Kidney capillary endothelial cell (primary cell): ENCODE measurements at regions not wholly inside any gene's neighbourhood (a gene's known extent, or its start where the extent isn't known, plus 50 kb on each side); places are given as distances from the start of the nearest gene placed in this dataset.
"Not testable (repeated sequence)": the region's sequence is repeated elsewhere in the genome, so short reads cannot be mapped to it uniquely, and the experiment has no call there.

Experiments
- DNase-seq: peaks from one replicate; pipeline ENCODE4 v3.0.0-alpha.2; 2018; ENCODE audit warnings: low spot score

DNA sequence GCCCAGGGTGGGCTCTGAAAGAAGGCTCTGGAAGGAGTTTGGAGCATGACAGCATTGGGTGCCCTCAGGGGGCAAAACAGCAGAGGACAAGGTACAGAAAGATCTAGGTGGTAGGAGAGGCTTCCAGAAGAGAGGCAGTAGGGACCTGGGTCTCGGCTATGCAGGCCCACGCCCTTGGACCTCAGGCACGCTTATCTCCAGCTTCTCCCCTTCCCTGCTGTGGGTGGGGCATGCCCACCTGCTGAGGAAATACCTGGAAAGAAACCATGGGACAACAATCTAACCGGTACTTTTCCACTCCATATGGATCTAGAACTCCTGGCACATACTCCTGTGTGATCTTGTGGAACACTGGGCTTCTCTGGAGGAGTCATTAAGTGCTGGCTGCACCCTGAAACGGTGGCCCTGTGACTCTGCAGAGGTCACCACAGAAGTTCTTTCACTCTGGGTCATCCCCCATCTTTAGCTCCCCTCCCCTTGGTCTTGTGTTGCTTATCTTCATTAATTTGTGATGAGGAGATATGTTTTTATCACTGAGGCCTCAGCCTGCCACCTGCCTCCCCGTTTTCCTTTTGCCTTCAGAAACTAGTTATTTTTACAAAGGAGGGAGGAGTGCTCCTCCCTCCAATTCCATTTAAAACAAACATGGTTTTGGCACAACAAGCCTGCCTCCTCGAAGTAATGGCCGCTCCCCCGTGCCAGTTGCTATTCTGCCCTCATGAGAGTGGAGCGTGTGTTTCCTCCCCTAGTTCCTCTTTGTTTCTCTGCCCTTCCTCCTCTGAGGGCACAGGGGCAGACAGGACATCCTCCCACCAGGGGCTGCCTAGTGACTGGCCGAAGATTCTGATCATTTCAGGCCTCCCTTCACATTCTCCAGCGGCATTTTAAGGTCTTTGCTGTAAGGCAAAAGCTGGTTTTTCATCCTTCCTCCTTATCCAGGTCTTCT is 78.0 kb upstream of the ATP5PO start:
- DNase-seq, result no peak

DNA sequence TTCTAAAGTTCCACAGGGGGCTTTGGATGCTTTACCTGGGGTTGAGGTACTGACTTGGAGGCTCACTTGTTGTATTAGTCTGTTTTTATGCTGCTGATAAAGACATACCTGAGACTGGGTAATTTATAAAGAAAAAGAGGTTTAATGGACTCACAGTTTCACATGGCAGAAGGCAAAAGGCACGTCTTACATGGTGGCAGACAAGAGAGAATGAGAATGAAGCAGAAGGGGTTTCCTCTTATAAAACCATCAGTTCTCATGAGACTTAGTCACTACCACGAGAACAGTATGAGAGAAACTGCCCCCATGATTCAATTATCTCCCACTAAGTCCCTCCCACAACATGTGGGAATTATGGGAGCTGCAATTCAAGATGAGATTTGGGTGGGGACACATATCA is 76.8 kb upstream of the ATP5PO start:
- DNase-seq, result not testable (repeated sequence)

DNA sequence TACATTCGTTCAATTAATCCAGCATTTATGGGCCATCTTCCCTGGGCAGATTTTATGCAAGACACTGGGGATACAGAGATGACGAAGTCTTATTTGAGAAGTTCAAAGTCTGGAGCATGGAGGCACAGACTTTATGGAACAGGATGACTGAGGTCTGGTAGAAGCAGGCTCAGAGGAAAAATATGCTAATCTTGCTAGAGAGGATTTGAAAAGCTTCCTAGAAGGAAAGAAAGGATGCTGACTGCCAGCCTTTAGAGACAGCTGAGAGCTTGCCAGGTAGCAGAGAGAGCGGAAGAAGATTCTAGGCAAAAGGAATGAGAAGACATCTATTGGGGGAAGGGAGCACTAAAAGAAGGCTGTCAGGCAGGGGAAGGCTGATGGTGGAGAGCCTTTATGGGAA is 75.5 kb upstream of the ATP5PO start:
- DNase-seq, result no peak

DNA sequence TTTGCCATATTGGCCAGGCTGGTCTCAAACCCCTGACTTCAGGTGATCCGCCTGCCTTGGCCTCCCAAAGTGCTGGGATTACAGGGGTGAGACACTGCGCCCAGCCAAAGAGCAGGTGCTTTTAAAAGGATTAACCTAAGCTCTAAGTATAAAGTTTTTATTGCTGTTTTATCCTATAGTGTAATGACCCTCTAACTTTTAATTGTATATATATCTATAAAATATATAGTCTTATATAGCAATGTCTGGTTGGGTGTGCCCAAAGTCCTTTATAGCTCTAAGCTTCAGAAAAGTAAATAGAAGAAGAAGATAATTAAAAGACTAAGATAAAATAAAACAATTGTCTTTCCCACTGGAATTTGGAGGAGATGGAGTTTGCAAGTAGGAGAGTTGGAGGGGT is 73.8 kb upstream of the ATP5PO start:
- no peak for DNase-seq

DNA sequence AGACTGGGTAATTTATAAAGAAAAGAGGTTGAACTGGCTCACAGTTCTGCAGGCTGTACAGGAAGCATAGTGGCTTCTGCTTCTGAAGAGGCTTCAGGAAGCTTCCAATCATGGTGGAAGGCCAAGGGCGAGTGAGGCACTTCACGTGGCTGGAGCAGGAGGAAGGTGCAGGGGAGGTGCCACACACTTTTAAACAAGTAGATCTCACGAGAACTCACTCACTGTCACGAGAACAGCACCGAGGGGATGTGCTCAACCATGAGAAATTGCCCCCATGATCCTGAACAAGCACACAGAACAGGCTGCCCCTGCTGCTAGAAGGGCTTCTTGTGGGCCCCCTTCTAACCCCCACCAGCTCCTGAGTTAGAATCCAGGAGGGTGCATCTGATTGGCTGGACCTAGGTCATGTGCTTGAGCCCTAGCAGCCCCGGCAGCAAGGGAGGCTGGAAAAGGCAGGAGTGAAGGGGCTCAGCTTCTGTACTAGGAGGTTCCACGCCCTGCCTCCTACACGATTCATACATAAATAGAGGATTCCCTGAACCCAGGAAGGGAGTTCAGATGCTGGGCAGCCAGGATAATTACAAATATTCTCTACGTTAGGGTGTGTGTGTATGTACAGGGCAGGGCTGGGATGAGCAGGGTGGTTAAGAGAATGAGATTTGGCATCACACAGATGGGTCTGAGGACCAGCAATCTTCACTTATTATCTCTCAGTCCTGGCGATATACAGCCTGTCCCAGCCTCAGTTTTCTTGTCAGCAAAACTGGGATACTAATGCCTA is 72.8 kb upstream of the ATP5PO start:
- no peak for DNase-seq

DNA sequence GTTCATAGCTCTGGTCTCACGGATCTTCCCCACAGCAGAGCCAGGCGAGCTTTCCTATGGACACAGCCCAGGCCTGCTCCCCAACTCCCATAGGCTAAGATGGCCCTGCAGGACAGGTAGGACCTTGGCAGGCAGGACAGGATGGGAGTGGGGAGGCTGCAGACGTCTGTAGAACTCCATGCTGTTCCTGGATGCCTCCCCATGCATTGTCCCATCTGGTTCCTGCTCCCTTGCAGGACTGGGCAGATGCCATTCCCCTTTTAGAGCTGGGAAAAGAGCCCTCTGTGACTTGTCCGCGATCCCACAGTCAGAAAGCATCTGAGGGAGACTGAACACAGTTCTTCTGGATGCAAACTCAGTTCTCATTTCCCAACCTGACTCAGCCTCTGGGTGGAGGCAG is 71.9 kb upstream of the ATP5PO start:
- DNase-seq, result no peak

DNA sequence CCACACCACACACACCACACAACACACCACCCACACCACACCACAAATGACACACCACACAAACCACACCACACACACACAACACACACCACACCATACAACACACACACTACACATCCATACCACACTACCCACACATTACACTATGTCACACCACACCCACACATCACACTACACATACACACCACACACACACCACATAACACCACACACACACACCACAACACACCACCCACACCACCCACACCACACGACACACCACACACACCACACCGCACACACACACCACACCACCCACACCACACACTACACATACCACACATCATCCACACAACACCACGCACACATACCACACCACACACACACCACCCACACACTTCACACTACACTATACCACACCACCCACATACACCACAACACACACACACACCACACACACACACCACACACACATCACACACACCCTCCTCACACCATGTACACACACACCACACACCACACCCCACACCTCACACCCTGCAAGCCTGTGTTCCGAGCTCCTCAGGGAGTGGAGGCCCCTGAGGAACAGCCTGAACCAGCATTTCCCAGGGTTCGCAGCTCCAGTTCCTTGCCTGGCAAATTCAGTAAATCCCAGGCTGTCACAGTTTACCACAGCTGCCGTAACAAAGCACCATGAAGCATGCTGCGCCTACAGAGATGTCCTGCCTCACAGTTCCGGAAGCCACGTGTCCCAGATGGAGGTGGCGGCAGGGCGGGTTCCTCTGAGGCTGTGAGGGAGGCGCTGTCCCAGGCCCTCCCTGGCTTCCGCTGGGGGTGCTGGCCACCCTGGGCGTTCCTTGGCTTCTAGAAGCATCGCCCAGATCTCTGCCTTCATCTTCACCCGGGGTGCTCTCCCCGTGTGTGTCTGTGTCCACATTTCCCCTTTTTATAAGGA is 69.8 kb upstream of the ATP5PO start:
- DNase-seq, result no peak

DNA sequence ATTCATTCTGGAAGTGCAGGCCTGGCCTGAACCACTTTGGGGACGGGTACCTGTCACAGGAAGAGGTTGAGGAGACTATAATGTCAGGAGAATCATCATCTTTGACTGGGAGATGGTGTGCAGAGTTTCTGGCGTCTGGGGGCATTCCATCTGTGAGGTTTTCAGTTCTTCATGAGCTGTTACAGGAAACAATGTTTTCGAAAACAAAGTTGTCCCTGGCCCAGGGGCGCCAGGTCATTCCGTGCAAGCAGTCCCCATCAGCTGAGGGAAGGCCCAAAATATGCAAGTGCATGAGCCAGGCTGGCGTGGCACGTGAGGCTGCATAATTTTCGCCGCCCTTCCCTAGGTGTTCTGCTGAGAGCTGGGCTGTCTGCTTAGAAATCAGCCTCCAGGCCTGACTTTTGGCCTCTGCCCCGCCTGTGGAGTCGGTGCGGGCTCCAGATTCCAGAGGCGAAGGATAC is 68.4 kb upstream of the ATP5PO start:
- DNase-seq, result no peak

DNA sequence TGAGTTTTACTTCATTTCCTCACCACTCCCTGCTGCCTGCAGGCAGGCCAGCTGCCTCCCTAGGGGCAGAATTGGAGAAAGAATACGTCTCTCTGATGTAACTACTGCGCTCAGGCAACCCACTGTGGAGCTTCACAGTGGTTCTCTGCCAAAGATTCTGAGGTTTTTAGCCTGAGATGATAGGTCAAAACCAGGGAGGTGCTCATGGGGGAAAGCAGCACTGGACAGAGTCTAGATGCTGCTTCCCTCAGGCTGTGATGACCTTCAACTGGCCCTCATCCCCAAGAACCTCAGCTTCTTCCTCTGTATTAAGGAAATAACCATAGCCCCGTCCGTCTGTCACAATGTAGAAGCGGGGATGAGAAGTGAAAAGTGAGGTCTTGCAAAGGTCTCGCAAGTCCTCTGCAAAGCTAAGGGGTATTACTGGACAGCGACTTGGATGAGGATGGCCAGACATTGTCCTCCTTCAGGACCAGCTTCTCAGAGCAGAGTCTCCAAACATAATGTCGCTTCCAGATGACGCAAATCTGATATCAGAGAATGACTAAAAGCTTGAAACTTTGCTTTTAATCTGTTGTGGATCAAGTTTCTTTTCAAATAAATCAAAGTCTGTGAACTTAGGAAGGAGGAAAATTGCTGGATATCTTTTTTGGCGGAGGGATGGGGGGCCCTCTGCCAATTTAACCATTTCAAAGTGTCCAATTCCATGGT is 65.9 kb upstream of the ATP5PO start:
- DNase-seq, result no peak

DNA sequence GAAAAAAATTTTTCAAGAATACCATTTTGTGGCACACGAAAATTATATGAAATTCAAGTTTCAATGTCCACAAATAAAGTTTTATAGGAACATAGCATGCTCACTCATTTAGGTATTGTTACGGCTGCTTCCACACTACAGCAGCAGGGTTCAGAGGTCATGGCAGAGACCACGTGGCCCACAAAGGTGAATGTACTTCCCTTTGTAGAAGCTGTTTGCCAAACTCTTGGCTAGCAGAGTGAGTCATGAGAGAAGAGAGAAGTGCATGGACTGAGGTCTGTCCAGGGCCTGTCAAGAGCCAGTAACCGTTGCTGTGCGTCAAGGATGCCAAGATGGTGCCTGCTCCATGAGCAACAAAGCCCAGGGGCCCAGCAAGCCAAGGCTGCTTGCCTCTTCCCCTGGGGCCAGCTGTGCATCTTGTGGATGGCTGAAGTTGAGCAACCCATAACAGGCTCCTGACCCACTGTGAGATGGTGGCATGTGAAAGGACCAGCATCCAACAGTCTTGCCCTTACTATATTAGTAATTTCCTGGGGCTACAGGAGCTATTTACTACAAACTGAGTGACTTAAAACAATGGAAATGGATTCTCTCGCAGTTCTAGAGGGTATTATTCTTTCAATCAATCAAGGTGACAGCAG is 64.8 kb upstream of the ATP5PO start:
- DNase-seq, result no peak

DNA sequence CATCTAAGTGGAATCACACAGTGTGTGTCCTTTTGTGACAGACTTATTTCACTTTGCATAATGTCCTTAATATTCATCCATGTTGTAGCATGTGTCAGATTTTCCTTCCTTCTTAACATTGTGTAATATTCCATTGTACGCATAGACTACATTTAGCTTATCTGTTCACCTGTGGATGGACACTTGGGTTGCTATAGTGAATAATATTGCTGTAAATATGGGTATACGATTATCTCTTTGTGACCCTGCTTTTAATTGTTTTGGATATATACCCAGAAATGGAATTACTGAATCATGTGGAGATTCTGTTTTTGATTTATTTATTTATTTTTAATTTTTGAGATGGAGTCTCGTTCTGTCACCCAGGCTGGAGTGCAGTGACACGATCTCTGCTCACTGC is 63.0 kb upstream of the ATP5PO start:
- no peak for DNase-seq

DNA sequence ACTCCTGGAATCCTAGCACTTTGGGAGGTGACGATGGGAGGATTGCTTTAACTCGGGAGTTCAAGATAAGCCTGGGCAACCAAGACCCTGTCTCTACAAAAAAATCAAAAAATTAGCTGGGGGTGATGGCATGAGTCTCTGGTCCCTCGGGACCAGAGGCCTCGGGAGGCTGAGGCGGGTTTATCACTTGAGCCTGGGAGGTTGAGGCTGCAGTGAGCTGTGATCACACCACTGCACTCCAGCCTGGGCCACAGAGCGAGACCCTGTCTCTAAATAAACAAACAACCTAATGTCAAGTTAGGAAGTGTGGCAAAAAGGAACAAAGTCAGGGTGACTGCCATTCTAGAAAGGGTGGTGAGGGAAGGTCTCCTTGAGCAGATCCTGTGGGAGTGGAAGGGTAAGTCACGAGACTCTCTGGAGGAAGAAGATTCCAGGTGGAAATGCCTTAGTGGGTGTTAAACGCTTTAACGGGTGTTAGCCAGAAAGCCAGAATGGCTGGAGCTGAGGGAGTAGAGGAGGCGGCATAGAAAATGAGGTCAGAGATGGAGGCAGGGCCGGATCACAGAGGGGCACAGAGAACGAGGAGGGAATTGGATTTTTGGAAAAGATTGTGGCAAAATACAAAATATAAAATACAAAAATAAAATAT is 62.2 kb upstream of the ATP5PO start:
- DNase-seq, result no peak

DNA sequence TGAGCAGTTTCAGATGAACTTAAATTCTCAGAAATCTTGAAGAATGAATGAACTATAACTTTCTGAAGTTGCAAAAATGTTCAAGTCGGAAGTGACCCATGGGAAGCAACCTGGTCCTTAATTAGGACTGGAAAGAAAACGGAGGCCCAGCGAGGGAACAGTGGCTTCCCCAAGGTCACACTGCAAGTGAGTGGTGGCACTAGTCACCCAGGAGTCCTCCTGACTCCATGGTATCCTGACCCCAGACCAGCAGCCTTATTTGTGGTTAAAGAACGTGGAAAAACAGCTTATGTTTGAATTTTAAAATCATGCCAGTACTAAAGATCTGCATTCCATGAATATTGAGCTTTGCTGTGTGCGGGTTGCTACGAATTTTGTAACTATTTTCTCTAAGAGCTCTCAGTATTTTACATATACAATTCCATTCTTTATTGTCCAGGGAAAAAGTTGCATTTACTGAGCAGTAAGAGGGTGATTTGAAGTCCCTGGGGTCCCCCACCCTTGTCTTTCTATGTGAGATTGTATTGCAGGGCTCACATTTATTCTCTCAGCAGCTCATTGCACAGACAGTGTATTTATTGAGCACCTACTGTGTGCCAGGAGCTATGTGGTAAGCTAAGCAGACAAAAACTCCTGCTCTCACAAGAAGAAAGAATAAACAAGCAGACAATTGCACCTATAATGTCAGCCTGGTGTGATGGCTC is 61.6 kb upstream of the ATP5PO start:
- DNase-seq, result no peak

DNA sequence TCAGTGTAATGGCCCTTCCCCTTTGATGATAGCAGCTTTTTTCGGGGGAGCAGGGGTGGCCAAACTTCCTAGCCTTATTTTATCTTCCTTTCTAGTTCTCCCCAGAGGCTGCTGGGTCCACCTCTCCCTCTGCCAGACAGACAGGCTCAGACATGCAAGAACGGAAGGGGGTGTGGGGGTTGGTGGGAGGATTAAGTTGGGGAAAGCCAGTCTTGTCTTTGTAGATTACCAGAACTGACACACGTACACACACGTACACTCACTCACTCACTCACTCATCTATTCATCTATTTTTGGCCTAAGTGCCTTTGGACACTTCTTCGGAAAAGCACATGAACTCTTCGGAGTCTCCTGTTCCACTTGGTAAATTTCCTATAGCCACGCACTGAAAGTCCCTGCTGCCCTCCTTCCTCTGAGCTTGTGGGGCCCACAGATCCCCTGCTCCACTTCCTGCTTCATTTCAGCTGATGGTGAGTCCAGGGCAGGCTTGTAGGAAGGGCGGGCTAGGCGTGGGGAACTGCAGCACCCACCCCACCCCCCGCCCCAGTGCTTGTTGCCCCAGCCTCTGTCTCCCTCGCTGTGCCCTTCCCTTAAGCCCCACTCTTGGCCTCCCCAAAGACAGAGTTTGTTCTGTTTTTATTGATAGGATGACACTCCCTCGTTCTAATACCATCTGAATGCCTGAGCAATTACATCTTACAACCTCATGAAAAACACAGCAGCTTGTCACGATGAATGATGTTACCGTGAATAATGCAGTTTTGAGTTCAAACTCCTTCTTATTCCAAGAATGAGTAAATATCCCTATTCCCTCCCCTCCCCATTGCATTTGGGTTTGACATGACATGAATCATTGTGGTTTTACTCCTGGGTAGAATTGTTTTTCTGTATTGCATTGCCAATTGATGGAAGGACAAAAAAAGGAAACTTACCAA is 60.7 kb upstream of the ATP5PO start:
- peak; percentile 22 for DNase-seq

DNA sequence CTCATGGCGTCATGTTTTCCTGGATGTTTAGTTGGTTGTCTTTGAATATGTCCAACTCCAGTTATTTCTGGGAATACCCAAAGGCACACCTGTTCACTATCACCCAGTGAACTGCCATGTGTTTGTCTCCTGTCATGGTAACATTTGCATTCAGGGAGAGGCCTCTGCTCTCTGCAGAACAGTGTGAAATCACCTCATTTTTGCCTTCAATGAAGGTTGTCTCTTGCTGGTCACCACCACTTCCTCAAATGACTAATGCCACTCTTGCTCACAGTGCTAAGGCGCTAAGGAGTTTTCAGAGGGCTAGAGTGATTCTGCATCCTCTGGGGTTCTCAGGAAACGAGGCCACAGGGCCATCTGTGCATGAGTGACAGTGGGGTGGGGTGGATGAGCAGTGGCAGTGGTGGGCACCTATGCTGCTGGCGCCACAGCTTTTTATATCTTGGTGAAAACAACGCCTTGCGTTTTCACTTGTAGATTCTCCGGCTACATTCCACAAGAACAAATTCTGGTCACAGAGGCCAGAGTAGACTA is 60.0 kb upstream of the ATP5PO start:
- peak; percentile 57 for DNase-seq

DNA sequence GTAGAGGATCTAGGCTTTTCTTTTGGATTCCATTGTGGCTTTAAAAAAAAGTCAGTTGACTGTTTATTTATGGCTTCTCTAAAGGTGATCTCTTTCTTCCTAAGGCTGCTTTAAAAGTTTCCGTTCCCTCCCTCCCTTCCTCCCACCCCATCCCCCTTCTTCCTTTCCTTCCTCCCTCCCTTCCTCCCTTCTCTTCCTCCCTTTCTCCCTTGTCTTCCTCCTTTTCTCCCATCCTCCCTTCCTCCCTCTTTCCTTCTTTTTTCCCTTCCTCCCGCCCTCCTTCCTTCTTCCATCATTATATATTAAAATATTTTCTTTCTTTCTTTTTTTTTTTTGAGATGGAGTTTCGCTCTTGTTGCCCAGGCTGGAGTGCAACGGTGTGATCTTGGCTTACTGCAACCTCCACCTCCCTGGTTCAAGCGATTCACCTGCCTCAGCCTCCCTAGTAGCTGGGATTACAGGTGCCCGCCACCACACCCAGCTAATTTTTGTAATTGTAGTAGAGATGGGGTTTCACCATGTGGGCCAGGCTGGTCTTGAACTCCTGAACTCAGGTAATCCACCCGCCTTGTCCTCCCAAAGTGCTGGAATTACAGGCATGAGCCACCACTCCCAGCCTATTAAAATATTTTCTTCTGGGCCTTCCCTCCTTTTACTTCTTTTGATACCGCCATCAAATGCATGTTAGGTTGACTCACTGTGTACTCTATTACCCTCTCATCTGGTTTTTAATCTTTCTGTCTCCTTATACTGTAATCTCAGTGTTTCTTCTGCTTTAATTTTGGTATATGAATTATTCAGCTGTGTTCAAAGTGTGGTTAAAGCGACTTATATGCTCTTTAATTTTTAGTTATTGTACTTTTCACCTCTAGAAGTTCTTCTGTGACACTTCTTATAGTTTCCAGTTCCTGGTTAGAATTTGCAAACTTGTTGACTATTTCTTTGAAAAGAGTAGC is 59.2 kb upstream of the ATP5PO start:
- no peak for DNase-seq

DNA sequence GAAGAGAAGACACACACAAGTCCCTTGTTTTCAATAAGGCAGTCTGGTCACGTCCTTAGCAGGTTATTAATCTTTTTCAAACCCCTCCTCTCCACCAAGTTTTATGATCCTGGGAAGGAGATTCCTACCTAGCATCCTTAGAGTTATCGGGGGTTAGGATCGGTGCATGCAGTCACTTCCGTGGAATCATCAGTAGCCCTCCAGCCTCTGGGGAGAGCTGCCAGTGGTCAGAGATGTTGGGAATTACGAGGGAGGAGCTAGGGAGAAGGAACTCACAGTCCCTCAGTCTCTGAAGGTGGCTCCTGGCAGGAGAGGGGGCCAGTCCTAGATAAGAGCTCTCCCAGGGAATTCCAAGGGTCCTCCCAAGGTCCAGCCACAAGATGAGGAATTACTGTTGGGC is 57.7 kb upstream of the ATP5PO start:
- DNase-seq, result no peak
